Testis (tissue), 2 donors: ENCODE measurements at regions not wholly inside any gene's neighbourhood (a gene's known extent, or its start where the extent isn't known, plus 50 kb on each side); places are given as distances from the start of the nearest gene placed in this dataset.

Experiments
- POLR2A ChIP-seq: fragments of 450-650 bp; IDR thresholded peaks from one replicate; pipeline ENCODE4 v1.6.1; 2017; ENCODE audit warnings: antibody characterized with exemption, mild to moderate bottlenecking, moderate library complexity
- TF ChIP-seq, protein P1 (sequence below), 3 experiments: fragments of 450-650 bp in 2 of 3; fragments of 200-600 bp in 1 of 3; sonication (generic) in 1 of 3; IDR thresholded peaks; one replicate each; pipeline ENCODE4 v1.5.1; 2016 to 2019; ENCODE audit warnings: antibody characterized with exemption in 3 of 3, mild to moderate bottlenecking in 2 of 3, moderate library complexity in 1 of 3

DNA sequence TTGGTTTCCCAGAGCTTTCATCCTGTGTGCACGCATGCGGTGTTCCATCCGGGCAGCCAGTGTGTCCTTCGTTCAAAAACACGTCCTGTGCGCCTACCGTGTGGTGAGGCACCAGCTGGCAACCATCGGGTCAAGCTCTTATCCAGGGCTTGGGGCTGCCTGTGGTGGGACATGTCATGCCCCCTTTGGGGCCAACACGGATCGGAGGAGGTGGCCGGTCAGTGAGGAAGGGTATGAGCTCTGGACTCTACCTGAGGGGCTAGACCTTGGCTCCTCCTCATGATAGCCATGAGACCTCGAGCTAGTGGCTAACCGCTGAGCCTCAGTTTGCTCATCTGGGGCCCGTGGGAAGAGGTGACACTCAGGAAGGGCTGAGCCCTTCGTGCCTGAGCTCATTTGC is 158.5 kb upstream of the PMEPA1 start:
- no peak for TF ChIP-seq POLR2A
- TF ChIP-seq, protein P1, sequence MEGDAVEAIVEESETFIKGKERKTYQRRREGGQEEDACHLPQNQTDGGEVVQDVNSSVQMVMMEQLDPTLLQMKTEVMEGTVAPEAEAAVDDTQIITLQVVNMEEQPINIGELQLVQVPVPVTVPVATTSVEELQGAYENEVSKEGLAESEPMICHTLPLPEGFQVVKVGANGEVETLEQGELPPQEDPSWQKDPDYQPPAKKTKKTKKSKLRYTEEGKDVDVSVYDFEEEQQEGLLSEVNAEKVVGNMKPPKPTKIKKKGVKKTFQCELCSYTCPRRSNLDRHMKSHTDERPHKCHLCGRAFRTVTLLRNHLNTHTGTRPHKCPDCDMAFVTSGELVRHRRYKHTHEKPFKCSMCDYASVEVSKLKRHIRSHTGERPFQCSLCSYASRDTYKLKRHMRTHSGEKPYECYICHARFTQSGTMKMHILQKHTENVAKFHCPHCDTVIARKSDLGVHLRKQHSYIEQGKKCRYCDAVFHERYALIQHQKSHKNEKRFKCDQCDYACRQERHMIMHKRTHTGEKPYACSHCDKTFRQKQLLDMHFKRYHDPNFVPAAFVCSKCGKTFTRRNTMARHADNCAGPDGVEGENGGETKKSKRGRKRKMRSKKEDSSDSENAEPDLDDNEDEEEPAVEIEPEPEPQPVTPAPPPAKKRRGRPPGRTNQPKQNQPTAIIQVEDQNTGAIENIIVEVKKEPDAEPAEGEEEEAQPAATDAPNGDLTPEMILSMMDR (IDR thresholded peaks at IDR 0.05) = no peak
